ENCODE measurements at regions not wholly inside any gene's neighbourhood (a gene's known extent, or its start where the extent isn't known, plus 50 kb on each side); places are given as distances from the start of the nearest gene placed in this dataset.

DNA sequence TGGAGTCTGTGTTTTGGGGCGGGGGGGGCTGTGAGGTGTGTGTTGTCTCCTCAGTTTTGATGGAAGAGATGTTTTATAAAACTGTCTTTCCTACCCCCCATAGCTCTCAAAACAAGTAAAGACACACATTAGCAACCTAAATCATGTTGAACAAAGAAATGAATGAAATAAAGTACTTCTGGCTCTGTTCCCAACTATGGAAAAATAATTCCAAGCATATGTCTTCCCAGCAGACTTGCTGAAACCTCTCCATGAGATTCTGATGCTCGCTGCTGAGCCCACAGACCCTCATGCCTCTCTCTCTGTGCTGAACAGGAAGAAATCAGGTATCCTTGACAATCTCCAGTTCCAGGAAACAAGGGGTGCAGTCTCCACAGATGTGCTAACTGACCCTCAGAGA lies 226.7 kb upstream of the KLHL29 start:
- H4K20me1 ChIP-seq = no peaks in the 10 kb centered on the region
- no peak overlapping the region for H3K27ac ChIP-seq
- H3K4me3 ChIP-seq = no peak overlapping the region
- H3K27me3 ChIP-seq = no peaks in the 10 kb centered on the region
- no peak overlapping the region for H3K4me2 ChIP-seq
- no peak for TF ChIP-seq Cebpa-rat (IDR thresholded peaks at IDR 0.05)
- no peaks in the 10 kb centered on the region for H3K4me1 ChIP-seq
- no peaks in the 10 kb centered on the region for H3K9me3 ChIP-seq
- H3K36me3 ChIP-seq = no peaks in the 10 kb centered on the region
- no peak overlapping the region for H3K9ac ChIP-seq

DNA sequence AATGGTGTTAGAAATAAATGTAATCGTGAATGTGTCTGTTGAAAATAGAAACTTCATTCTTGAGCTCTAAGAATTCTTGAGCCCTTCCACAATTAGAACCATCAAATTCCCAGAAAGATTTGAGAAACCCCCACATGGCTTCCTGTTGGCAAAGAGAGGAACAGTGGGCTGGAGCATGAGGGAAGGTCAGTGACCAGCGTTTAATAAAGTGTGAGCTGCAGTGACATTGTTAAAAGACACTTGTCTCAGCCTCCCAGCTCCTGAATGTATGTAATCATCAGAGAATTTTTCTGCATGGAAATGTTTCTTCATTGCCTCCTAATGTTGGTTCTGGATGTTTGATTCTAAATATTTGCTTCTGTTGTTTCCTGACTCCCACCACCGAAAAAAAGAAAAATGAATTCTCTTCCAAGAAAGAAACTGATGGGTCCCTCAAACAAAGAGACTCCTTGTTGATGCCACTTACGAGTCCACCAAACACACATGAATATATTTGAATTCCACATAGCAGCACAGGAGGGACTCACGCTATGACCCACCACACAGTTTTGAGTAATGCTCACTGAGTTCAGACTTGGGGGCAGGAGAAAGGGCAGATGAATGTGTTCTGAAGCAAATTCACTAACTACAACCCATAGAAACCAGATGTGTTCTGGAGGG lies 225.1 kb upstream of the KLHL29 start:
- Histone ChIP-seq H3K4me3 (no peak overlapping the region), H3K9ac (no peak overlapping the region), H3K4me1 (no peaks in the 10 kb centered on the region), H3K9me3 (no peaks in the 10 kb centered on the region), H4K20me1 (no peaks in the 10 kb centered on the region), H3K27me3 (no peaks in the 10 kb centered on the region), H3K27ac (no peak overlapping the region), H3K4me2 (no peak overlapping the region), H3K36me3 (no peaks in the 10 kb centered on the region)
- no peak for TF ChIP-seq Cebpa-rat (IDR thresholded peaks at IDR 0.05)

DNA sequence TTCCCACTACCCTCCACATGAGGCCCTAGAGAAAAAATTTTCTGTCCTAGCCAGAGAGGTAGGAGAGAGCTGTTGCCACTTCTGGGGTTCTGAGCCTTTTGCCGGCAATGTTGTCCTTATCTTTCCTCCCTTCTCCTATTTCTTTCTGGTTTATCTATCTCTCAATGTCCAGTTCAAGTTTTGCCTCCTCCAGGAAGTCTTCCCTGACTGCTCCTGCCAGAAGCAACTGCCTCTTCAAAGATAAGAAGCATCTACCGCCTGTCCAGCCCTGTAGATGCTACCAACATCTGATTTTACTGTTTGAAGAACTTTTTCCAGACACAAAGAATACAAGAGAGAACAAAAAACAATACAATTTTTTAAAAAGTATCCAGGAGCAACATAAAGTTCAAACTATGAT lies 220.8 kb upstream of the KLHL29 start:
- no peak overlapping the region for H3K9ac ChIP-seq
- no peak overlapping the region for H3K27ac ChIP-seq
- no peaks in the 10 kb centered on the region for H3K4me1 ChIP-seq

DNA sequence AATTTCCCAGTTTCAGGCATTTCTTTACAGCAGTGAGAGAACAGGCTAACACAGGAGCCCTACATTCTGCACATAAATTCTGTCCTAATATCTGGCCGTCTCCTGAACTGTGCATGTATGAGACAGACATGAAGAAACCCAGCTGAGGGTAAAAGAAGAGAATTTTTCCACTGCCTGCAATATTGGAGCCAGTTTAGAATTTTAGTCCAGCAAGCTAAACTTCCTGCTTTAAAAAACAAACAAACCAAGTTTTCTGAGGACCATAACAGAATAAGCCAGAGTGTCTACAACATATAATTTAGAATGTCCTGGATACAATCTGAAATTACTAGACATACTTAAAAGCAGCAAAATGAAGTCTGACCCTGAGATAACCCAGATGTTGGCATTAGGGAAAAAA lies 215.1 kb upstream of the KLHL29 start:
- H3K9ac ChIP-seq = no peak overlapping the region
- no peaks in the 10 kb centered on the region for H3K4me1 ChIP-seq
- H3K27ac ChIP-seq = no peak overlapping the region
- no peaks in the 10 kb centered on the region for H4K20me1 ChIP-seq
- H3K9me3 ChIP-seq = no peaks in the 10 kb centered on the region
- no peak overlapping the region for H3K4me2 ChIP-seq
- H3K36me3 ChIP-seq = no peaks in the 10 kb centered on the region
- no peak overlapping the region for H3K4me3 ChIP-seq
- no peaks in the 10 kb centered on the region for H3K27me3 ChIP-seq
- TF ChIP-seq Cebpa-rat (IDR thresholded peaks at IDR 0.05) = no peak

More for the DNA sequence above, 220.8 kb upstream of the KLHL29 start:
- Histone ChIP-seq H3K27me3 (no peaks in the 10 kb centered on the region), H3K4me2 (no peak overlapping the region), H3K36me3 (no peaks in the 10 kb centered on the region), H3K9me3 (no peaks in the 10 kb centered on the region), H4K20me1 (no peaks in the 10 kb centered on the region), H3K4me3 (no peak overlapping the region)
- TF ChIP-seq Cebpa-rat (IDR thresholded peaks at IDR 0.05) = no peak

DNA sequence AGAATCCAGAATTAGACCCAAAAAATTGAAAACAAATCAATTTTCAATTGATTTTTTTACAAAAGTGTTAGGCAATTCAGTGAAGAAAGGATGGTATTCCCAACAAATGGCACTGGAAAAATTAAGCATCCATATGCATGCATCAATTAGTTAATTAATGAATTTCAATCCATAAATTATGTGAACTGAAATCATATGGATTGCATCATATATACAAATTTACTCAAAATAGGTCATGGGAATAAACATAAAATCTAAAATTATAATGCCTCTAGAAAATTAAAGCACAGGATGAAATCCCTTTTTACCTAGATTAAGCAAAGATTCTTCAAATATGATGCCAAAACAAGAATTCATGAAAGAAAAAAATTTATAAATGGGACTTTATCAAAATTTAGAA lies 213.9 kb upstream of the KLHL29 start:
- TF ChIP-seq Cebpa-rat (IDR thresholded peaks at IDR 0.05) = no peak
- Histone ChIP-seq H3K4me1 (no peaks in the 10 kb centered on the region), H3K9me3 (no peaks in the 10 kb centered on the region), H3K36me3 (no peaks in the 10 kb centered on the region), H4K20me1 (no peaks in the 10 kb centered on the region), H3K4me2 (no peak overlapping the region), H3K4me3 (no peak overlapping the region), H3K27me3 (no peaks in the 10 kb centered on the region), H3K9ac (no peak overlapping the region), H3K27ac (no peak overlapping the region)

DNA sequence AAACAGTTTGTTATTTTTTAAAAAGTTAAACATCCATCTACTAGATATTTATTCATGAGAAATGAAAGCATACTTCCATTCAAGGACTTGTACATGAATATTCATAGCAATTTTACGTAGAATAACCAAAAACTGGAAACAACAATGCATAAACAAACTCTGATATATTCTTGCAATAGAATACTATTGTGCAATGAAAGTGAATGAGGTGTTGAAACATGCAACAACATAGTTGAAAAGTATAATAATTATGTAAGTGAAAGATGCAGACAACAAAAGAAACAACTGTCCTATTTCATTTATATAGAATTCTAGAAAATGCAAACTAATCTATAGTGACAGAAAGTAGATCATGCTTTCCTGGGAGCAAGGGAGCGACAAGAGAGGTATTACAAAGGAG lies 206.6 kb upstream of the KLHL29 start:
- Histone ChIP-seq H3K4me2 (no peak overlapping the region), H3K9ac (no peak overlapping the region), H3K36me3 (no peaks in the 10 kb centered on the region), H3K9me3 (peaks cover 23% of the 10 kb centered on the region), H4K20me1 (no peaks in the 10 kb centered on the region), H3K27me3 (no peaks in the 10 kb centered on the region), H3K4me1 (no peaks in the 10 kb centered on the region), H3K4me3 (no peak overlapping the region), H3K27ac (no peak overlapping the region)
- TF ChIP-seq Cebpa-rat (IDR thresholded peaks at IDR 0.05) = no peak

DNA sequence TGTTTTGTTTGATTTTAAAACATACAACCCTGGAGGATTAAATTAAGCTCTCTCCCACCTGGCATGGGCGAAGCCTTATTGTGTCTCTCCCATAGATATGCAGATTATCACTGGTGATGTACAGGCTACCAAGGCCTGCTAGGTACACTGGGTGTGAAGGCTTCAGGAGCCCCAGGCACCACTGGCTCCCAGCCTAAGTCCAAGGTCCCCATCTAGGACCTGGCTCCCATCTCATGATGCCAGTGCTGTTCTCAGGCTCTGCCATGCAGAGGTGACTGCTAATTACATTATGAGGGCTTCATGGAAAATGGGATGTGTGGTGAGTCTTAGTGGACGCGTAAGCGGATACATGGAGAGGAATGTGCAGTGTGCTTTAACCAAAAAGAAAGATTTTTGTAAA lies 201.2 kb upstream of the KLHL29 start:
- H3K4me2 ChIP-seq = no peak overlapping the region
- H3K36me3 ChIP-seq = no peaks in the 10 kb centered on the region
- no peaks in the 10 kb centered on the region for H4K20me1 ChIP-seq
- H3K4me3 ChIP-seq = no peak overlapping the region
- H3K4me1 ChIP-seq = no peaks in the 10 kb centered on the region
- no peak overlapping the region for H3K27ac ChIP-seq
- H3K9me3 ChIP-seq = peaks cover 17% of the 10 kb centered on the region
- no peaks in the 10 kb centered on the region for H3K27me3 ChIP-seq
- TF ChIP-seq Cebpa-rat (IDR thresholded peaks at IDR 0.05) = no peak
- H3K9ac ChIP-seq = no peak overlapping the region

DNA sequence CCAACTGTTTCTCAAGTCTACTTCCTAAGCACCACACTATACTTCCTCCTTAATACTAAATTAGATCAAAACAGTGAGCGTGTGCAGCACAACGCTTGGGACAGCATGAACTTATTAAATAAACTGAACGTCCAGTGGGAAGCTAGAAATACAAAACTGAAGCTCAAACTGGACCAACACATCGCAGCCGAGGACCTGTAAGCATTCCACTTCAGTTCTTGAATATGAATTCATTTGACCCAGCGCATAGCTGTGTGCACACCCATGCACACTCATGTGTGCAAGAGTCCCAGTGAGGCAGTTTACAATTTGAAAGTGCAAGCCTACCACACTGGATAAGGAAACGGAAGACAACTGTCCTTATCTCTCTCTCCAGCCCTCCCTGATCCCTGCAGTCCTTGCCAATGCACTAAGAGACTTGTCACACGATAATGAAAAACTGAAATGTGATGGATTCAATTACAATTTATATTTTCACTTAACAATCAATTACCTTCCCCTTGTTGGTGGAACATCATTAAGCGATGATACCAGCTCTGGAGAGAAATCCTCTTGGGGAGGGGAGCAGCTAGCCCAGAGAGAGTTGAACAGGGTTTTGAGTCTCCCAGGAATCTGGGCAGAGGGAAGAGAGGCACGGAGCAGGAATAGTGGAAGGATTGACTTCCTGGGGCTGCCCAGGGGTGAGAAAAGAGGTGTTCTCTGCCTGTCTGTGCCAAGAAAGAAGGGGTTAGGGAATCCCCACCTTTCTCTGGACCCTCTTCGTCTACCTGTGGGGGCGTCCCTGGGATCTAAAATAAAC lies 186.5 kb upstream of the KLHL29 start:
- Histone ChIP-seq H3K27ac (no peak overlapping the region), H3K36me3 (no peaks in the 10 kb centered on the region), H3K27me3 (no peaks in the 10 kb centered on the region), H4K20me1 (no peaks in the 10 kb centered on the region), H3K4me1 (peaks cover 21% of the 10 kb centered on the region), H3K4me3 (no peak overlapping the region), H3K9ac (no peak overlapping the region), H3K4me2 (peak overlapping the region; percentile 59), H3K9me3 (peaks cover 8% of the 10 kb centered on the region)
- TF ChIP-seq Cebpa-rat (IDR thresholded peaks at IDR 0.05) = no peak

DNA sequence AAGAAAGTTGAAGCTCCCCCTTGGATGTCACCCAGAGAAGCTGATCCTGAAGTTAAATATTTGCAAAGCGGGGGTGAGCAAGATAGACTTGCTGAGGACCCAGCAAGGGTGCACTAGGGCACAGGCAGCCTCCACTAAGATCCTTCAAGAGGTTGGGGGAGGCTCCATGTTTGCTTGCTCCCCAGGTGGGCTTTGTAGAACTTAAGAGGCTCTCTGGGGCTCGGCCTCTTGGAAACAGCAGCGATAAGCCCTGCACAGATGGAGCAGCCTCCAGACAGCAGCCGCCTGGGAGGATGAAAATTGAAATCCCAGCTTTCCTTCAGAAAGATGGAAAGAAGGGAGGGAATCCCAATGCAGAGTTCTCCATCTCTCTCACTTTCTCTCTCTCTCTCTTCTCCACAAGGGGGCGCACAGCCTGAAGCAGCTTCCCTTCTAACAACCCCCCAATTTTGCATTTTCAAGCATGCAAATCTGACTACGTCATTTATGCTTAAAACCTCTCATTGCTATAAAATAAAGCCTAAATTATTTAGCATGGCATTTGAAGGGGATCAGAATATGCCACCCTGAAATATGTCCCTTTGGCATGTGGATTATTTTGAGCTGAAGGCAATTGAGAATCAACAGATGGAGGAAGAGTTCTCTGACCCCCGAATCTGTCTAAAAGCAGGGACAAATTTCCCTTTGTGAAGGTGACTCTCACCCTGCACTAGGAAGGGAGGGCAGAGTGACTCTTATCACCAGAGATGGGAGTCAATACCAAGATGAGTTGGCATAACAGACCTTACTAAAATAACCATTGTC lies 185.7 kb upstream of the KLHL29 start:
- no peaks in the 10 kb centered on the region for H3K27me3 ChIP-seq
- no peaks in the 10 kb centered on the region for H4K20me1 ChIP-seq
- H3K4me2 ChIP-seq = no peak overlapping the region
- peaks cover 8% of the 10 kb centered on the region for H3K9me3 ChIP-seq
- no peak overlapping the region for H3K27ac ChIP-seq
- no peak overlapping the region for H3K9ac ChIP-seq
- no peaks in the 10 kb centered on the region for H3K36me3 ChIP-seq
- no peak overlapping the region for H3K4me3 ChIP-seq
- peaks cover 21% of the 10 kb centered on the region for H3K4me1 ChIP-seq
- TF ChIP-seq Cebpa-rat (IDR thresholded peaks at IDR 0.05) = no peak

Data from BLaER1 (cell line).